ENCODE measurements at regions not wholly inside any gene's neighbourhood (a gene's known extent, or its start where the extent isn't known, plus 50 kb on each side); places are given as distances from the start of the nearest gene placed in this dataset.

GRCh38 chr20:12391099-12391498, 473.4 kb downstream of the BTBD3 start:
- WGBS, 2 donors = 84% methylated on average over 1 of the region's 1 CpG
- H3K36me3 ChIP-seq = no peaks in the 10 kb centered on the region
- H3K27me3 ChIP-seq = no peaks in the 10 kb centered on the region
- no peak overlapping the region for H3K4me3 ChIP-seq
- no peak for DNase-seq (ENCODE audit: low spot score in 2 of 2)
- no peaks in the 10 kb centered on the region for H3K4me1 ChIP-seq
- H3K9me3 ChIP-seq = no peaks in the 10 kb centered on the region
- H3K27ac ChIP-seq = no peak overlapping the region
- TF ChIP-seq CTCF (IDR thresholded peaks at IDR 0.05) = no peak
- TF ChIP-seq POLR2A (IDR thresholded peaks at IDR 0.05) = no peak
- TF ChIP-seq EP300 (IDR thresholded peaks at IDR 0.05) = no peak

GRCh38 chr20:12394786-12395185, 477.1 kb downstream of the BTBD3 start:
- Histone ChIP-seq H3K36me3 (no peaks in the 10 kb centered on the region), H3K4me3 (no peak overlapping the region), H3K27ac (no peak overlapping the region), H3K27me3 (no peaks in the 10 kb centered on the region), H3K9me3 (no peaks in the 10 kb centered on the region), H3K4me1 (no peaks in the 10 kb centered on the region)
- TF ChIP-seq EP300 (IDR thresholded peaks at IDR 0.05) (no peak), CTCF (IDR thresholded peaks at IDR 0.05) (no peak), POLR2A (IDR thresholded peaks at IDR 0.05) (no peak)
- DNase-seq (ENCODE audit: low spot score in 2 of 2) = no peak
- 56 to 77% methylated on average over 4 of the region's 4 CpGs for WGBS, 2 donors

GRCh38 chr20:12395353-12395752, 477.7 kb downstream of the BTBD3 start:
- H3K36me3 ChIP-seq = no peaks in the 10 kb centered on the region
- DNase-seq (ENCODE audit: low spot score in 2 of 2) = no peak
- no peak for TF ChIP-seq CTCF (IDR thresholded peaks at IDR 0.05)
- TF ChIP-seq EP300 (IDR thresholded peaks at IDR 0.05) = no peak
- TF ChIP-seq POLR2A (IDR thresholded peaks at IDR 0.05) = no peak
- no peak overlapping the region for H3K27ac ChIP-seq
- no peak overlapping the region for H3K4me3 ChIP-seq
- WGBS, 2 donors = 37 to 48% methylated on average over 3 of the region's 3 CpGs
- no peaks in the 10 kb centered on the region for H3K4me1 ChIP-seq
- no peaks in the 10 kb centered on the region for H3K27me3 ChIP-seq
- H3K9me3 ChIP-seq = no peaks in the 10 kb centered on the region

- Histone ChIP-seq H3K27me3 (no peaks in the 10 kb centered on the region), H3K9me3 (no peaks in the 10 kb centered on the region), H3K4me1 (no peaks in the 10 kb centered on the region), H3K36me3 (no peaks in the 10 kb centered on the region), H3K4me3 (no peak overlapping the region), H3K27ac (no peak overlapping the region)
- 96 to 98% methylated on average over 2 of the region's 2 CpGs for WGBS, 2 donors
- no peak for TF ChIP-seq POLR2A (IDR thresholded peaks at IDR 0.05)
- TF ChIP-seq EP300 (IDR thresholded peaks at IDR 0.05) = no peak
- TF ChIP-seq CTCF (IDR thresholded peaks at IDR 0.05) = no peak
- no peak for DNase-seq (ENCODE audit: low spot score in 2 of 2)
Observed at GRCh38 chr20:12395760-12396159, 478.1 kb downstream of the BTBD3 start.

- no peak for DNase-seq (ENCODE audit: low spot score in 2 of 2)
- Histone ChIP-seq H3K9me3 (no peaks in the 10 kb centered on the region), H3K27ac (no peak overlapping the region), H3K4me1 (no peaks in the 10 kb centered on the region), H3K36me3 (no peaks in the 10 kb centered on the region), H3K4me3 (no peak overlapping the region), H3K27me3 (no peaks in the 10 kb centered on the region)
- 60 to 89% methylated on average over 4 of the region's 4 CpGs for WGBS, 2 donors
- no peak for TF ChIP-seq EP300 (IDR thresholded peaks at IDR 0.05)
- no peak for TF ChIP-seq CTCF (IDR thresholded peaks at IDR 0.05)
- no peak for TF ChIP-seq POLR2A (IDR thresholded peaks at IDR 0.05)
Observed at GRCh38 chr20:12399110-12399836, 481.6 kb downstream of the BTBD3 start.

Data from tibial nerve (tissue), 4 donors.